ENCODE measurements at regions not wholly inside any gene's neighbourhood (a gene's known extent, or its start where the extent isn't known, plus 50 kb on each side); places are given as distances from the start of the nearest gene placed in this dataset.

DNA sequence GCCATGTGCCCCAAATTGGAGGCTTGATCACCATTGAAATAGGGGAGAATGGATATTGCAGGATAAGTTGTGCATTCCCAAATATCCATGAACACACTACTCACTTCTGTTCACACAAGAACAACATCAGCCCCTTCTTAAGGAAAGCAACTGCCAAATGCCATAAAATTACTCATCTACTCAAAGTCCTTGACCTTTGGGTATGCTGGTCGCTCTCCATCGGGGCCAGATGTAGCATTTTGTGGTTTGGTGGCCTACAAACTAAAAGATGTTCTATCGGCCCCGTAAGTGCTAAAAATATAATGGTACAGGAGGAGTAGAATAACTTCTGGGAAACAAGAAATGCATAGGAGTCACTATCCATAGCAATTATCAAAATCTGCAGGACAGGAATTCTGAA is 362.6 kb downstream of the AEBP2 start:
- TF ChIP-seq, protein P1, sequence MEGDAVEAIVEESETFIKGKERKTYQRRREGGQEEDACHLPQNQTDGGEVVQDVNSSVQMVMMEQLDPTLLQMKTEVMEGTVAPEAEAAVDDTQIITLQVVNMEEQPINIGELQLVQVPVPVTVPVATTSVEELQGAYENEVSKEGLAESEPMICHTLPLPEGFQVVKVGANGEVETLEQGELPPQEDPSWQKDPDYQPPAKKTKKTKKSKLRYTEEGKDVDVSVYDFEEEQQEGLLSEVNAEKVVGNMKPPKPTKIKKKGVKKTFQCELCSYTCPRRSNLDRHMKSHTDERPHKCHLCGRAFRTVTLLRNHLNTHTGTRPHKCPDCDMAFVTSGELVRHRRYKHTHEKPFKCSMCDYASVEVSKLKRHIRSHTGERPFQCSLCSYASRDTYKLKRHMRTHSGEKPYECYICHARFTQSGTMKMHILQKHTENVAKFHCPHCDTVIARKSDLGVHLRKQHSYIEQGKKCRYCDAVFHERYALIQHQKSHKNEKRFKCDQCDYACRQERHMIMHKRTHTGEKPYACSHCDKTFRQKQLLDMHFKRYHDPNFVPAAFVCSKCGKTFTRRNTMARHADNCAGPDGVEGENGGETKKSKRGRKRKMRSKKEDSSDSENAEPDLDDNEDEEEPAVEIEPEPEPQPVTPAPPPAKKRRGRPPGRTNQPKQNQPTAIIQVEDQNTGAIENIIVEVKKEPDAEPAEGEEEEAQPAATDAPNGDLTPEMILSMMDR (IDR thresholded peaks at IDR 0.05): no peak
- TF ChIP-seq EZH2 (IDR thresholded peaks at IDR 0.05; ENCODE audit: borderline replicate concordance, insufficient read depth, low read depth, low read length, poor library complexity, severe bottlenecking): no peak

Data from B cell (primary cell).